CD14-positive monocyte (primary cell): ENCODE measurements at regions not wholly inside any gene's neighbourhood (a gene's known extent, or its start where the extent isn't known, plus 50 kb on each side); places are given as distances from the start of the nearest gene placed in this dataset.

Experiments
- DNase-seq, 3 donors: peaks; one replicate each; pipeline ENCODE4 v3.0.0-alpha.2; 2011 to 2022
- H2AFZ ChIP-seq: 2 replicates; pipeline ENCODE4 v1.6.0; 2012; ENCODE audit warnings: mild to moderate bottlenecking, low read depth, low read length, inconsistent platforms; ENCODE audit not compliant: insufficient read depth, poor library complexity, severe bottlenecking
- H3K27ac ChIP-seq, 2 donors: 1 replicate in 1 of 2; 2 replicates in 1 of 2; pipeline ENCODE4 v1.5.1; 2012 to 2013; ENCODE audit warnings: low read length in 2 of 2, control low read depth in 1 of 2, inconsistent platforms in 1 of 2, low read depth in 1 of 2, mild to moderate bottlenecking in 1 of 2
- H3K27me3 ChIP-seq, 2 donors: one replicate each; pipeline versions ENCODE4 v1.6.0 to v1.6.1; 2011 to 2013; ENCODE audit warnings: low read length in 2 of 2; ENCODE audit not compliant: control insufficient read depth in 2 of 2, insufficient read depth in 2 of 2
- H3K36me3 ChIP-seq, 2 donors: replicated peaks in 1 of 2; 1 replicate in 1 of 2; 2 replicates in 1 of 2; pipeline versions ENCODE4 v1.5.1 to v1.6.1; 2012 to 2013; ENCODE audit warnings: low read length in 2 of 2, control low read depth in 1 of 2, inconsistent platforms in 1 of 2, mild to moderate bottlenecking in 1 of 2; ENCODE audit not compliant: insufficient read depth in 2 of 2, control insufficient read depth in 1 of 2
- H3K4me1 ChIP-seq, 2 donors: 1 replicate in 1 of 2; 2 replicates in 1 of 2; pipeline versions ENCODE4 v1.5.1 to v1.6.1; 2012 to 2013; ENCODE audit warnings: low read length in 2 of 2, control low read depth in 1 of 2, inconsistent platforms in 1 of 2, mild to moderate bottlenecking in 1 of 2, moderate library complexity in 1 of 2; ENCODE audit not compliant: insufficient read depth in 2 of 2, control insufficient read depth in 1 of 2
- H3K4me2 ChIP-seq: replicated peaks from 2 replicates; pipeline ENCODE3; 2012; ENCODE audit warnings: low read length, moderate library complexity, mild to moderate bottlenecking; ENCODE audit not compliant: poor library complexity, severe bottlenecking; ENCODE audit errors: extremely low read depth
- H3K4me3 ChIP-seq, 3 experiments: fragments of 200-600 bp in 1 of 3; sonication (generic) in 1 of 3; replicated peaks in 1 of 3; 1 replicate in 2 of 3; 2 replicates in 1 of 3; pipeline ENCODE4 v1.5.1; 2011 to 2013; ENCODE audit warnings: low read length in 3 of 3, mild to moderate bottlenecking in 3 of 3, control low read depth in 2 of 3, low read depth in 2 of 3, inconsistent platforms in 1 of 3, moderate library complexity in 1 of 3
- H3K79me2 ChIP-seq: 2 replicates; pipeline ENCODE4 v1.6.0; 2012; ENCODE audit warnings: mild to moderate bottlenecking, control low read depth, inconsistent platforms, low read length, moderate library complexity; ENCODE audit not compliant: insufficient read depth
- H3K9ac ChIP-seq: 2 replicates; pipeline ENCODE4 v1.6.0; 2017; ENCODE audit warnings: low read length, mild to moderate bottlenecking; ENCODE audit not compliant: insufficient read depth, poor library complexity, severe bottlenecking
- H3K9me3 ChIP-seq, 2 donors: replicated peaks in 1 of 2; 1 replicate in 1 of 2; 2 replicates in 1 of 2; pipeline versions ENCODE4 v1.5.1 to v1.6.1; 2012 to 2013; ENCODE audit warnings: low read length in 2 of 2, control low read depth in 1 of 2; ENCODE audit not compliant: control insufficient read depth in 1 of 2, insufficient read depth in 1 of 2
- H4K20me1 ChIP-seq: 2 replicates; pipeline ENCODE4 v1.6.0; 2012; ENCODE audit warnings: mild to moderate bottlenecking, low read length, control low read depth, moderate library complexity; ENCODE audit not compliant: insufficient read depth
- H3K27ac Mint-ChIP-seq, 7 donors: one replicate each; pipeline ENCODE4 v1.8.0; 2020; ENCODE audit warnings: mild to moderate bottlenecking in 7 of 7, mixed read lengths in 7 of 7, moderate library complexity in 6 of 7, inconsistent platforms in 2 of 7
- H3K27me3 Mint-ChIP-seq, 3 donors: one replicate each; pipeline ENCODE4 v1.8.0; 2021 to 2022; ENCODE audit warnings: low read depth in 3 of 3, mild to moderate bottlenecking in 3 of 3, mixed read lengths in 3 of 3, moderate library complexity in 3 of 3, inconsistent platforms in 1 of 3
- H3K36me3 Mint-ChIP-seq, 2 donors: one replicate each; pipeline ENCODE4 v1.8.0; 2020; ENCODE audit warnings: mixed read lengths in 2 of 2, inconsistent platforms in 1 of 2, mild to moderate bottlenecking in 1 of 2
- H3K4me1 Mint-ChIP-seq: one replicate; pipeline ENCODE4 v1.8.0; 2020; ENCODE audit warnings: mild to moderate bottlenecking, mixed read lengths
- H3K4me3 Mint-ChIP-seq, 2 donors: one replicate each; pipeline ENCODE4 v1.8.0; 2020; ENCODE audit warnings: mild to moderate bottlenecking in 2 of 2, mixed read lengths in 2 of 2, moderate library complexity in 1 of 2
- H3K9me3 Mint-ChIP-seq, 7 donors: one replicate each; pipeline ENCODE4 v1.8.0; 2020 to 2022; ENCODE audit warnings: mixed read lengths in 7 of 7, mild to moderate bottlenecking in 6 of 7, moderate library complexity in 6 of 7, inconsistent platforms in 2 of 7
- CTCF ChIP-seq: fragments of 200-600 bp; IDR thresholded peaks from one replicate; pipeline ENCODE4 v1.8.0; 2022; ENCODE audit warnings: antibody characterized with exemption, mild to moderate bottlenecking
- WGBS: methylation state at CpG from one replicate; pipeline ENCODE4 v1.1.5; 2013; ENCODE audit warnings: missing lambda C conversion rate; ENCODE audit not compliant: insufficient coverage; 5-methylcytosine and 5-hydroxymethylcytosine counted together
- intact Hi-C, 2 donors: fragments of 100-400 bp; cut with micrococcal nuclease; formaldehyde crosslinking; loops; one replicate each; pipeline versions ENCODE4 v1.15.0 to v1.15.1; 2023

DNA sequence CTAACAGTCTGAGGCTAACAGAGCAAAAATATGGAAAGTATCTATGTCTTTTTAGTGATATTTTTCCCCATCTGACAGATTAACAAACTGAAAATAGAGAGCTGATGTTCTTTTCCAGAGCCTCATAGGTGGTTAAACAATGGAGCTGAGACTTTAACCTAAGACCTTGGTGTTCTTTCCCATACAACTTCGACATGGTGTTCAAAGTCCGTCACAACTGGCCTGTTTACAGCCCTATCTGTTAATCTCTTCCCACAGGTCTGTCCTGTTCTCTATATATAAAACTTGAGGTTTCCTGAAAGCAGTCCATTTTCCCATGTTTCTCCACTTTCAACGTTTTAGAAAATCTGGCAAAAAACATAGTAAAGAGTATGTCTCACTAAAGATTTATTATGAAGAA is 395.7 kb downstream of the BRINP2 start:
- no peak overlapping the region for H3K4me3 ChIP-seq
- H3K79me2 ChIP-seq = no peaks in the 10 kb centered on the region
- no peak for TF ChIP-seq CTCF
- Mint-ChIP-seq H3K9me3 (peaks cover 0 to 10% (median 4%) of the 10 kb centered on the region in 7 donors), H3K36me3 (no peaks in the 10 kb centered on the region), H3K4me3 (no peak overlapping the region), H3K27me3 (no peaks in the 10 kb centered on the region), H3K4me1 (no peaks in the 10 kb centered on the region), H3K27ac (no peak overlapping the region)
- WGBS = 5% methylated on average over 2 of the region's 3 CpGs
- H4K20me1 ChIP-seq = no peaks in the 10 kb centered on the region
- H3K36me3 ChIP-seq = no peaks in the 10 kb centered on the region
- H3K27ac ChIP-seq = no peak overlapping the region
- H3K9me3 ChIP-seq = peaks cover 3% of the 10 kb centered on the region in 2 donors
- no peaks in the 10 kb centered on the region for H3K27me3 ChIP-seq
- no peak overlapping the region for H3K4me2 ChIP-seq
- intact Hi-C loops = no loop called here
- no peak overlapping the region for H2AFZ ChIP-seq
- no peak for DNase-seq
- H3K4me1 ChIP-seq = no peaks in the 10 kb centered on the region
- no peak overlapping the region for H3K9ac ChIP-seq

DNA sequence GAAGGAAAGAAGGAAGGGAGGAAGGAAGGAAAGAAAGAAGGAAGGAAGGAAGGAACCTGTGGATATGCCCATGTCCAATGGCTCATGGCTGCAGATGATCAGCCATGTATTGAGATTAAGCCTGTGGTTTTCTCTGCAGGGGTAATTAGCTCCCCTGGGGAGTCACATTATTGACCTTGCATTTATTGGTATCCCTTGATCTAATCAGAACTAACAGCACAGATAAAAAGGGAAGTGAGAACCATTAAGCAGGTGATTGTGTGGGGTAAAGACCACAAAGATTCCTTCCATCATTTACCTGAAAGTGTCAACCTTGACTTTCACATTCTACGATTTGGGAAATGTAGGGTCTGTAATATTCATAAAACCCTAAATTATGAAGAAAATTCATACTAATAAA is 390.7 kb downstream of the BRINP2 start:
- H3K27me3 Mint-ChIP-seq = no peaks in the 10 kb centered on the region
- Histone ChIP-seq H3K4me2 (no peak overlapping the region), H3K9ac (no peak overlapping the region), H3K4me1 (no peaks in the 10 kb centered on the region), H3K27ac (no peak overlapping the region), H4K20me1 (no peaks in the 10 kb centered on the region), H3K79me2 (no peaks in the 10 kb centered on the region), H3K36me3 (no peaks in the 10 kb centered on the region), H3K4me3 (no peak overlapping the region), H3K9me3 (peaks cover 3 to 12% of the 10 kb centered on the region in 2 donors), H3K27me3 (no peaks in the 10 kb centered on the region), H2AFZ (no peak overlapping the region)
- intact Hi-C loops = no loop called here
- H3K4me1 Mint-ChIP-seq = no peaks in the 10 kb centered on the region
- no peak overlapping the region for H3K4me3 Mint-ChIP-seq
- no CpG with 5 or more reads among the region's 1 CpG for WGBS
- H3K27ac Mint-ChIP-seq = no peak overlapping the region
- DNase-seq = no peak
- no peak for TF ChIP-seq CTCF
- no peaks in the 10 kb centered on the region for H3K36me3 Mint-ChIP-seq
- H3K9me3 Mint-ChIP-seq = peaks cover 1 to 11% (median 7%) of the 10 kb centered on the region in 7 donors
